ENCODE measurements at regions not wholly inside any gene's neighbourhood (a gene's known extent, or its start where the extent isn't known, plus 50 kb on each side); places are given as distances from the start of the nearest gene placed in this dataset.

GRCh38 chr13:76406243-76406642 is 480.0 kb downstream of the KCTD12 start:
- no peak for DNase-seq (ENCODE audit: low read depth in 1 of 2, low spot score in 1 of 2)
- H3K27ac ChIP-seq (replicated peaks) = no peak overlapping the region
- H3K4me3 ChIP-seq (replicated peaks; ENCODE audit: insufficient read depth, low read length) = no peak overlapping the region
- H3K27me3 ChIP-seq (ENCODE audit: insufficient read depth, poor library complexity, severe bottlenecking) = no peaks in the 10 kb centered on the region
- TF ChIP-seq GABPA (IDR thresholded peaks at IDR 0.05; ENCODE audit: low read depth) (no peak), CTCF (IDR thresholded peaks at IDR 0.05; ENCODE audit: insufficient read depth, low read length) (no peak)

GRCh38 chr13:76398425-76398824 is 487.8 kb downstream of the KCTD12 start:
- no peaks in the 10 kb centered on the region for H3K27me3 ChIP-seq (ENCODE audit: insufficient read depth, poor library complexity, severe bottlenecking)
- no peak overlapping the region for H3K27ac ChIP-seq (replicated peaks)
- no peak overlapping the region for H3K4me3 ChIP-seq (replicated peaks; ENCODE audit: insufficient read depth, low read length)
- TF ChIP-seq REST (IDR thresholded peaks at IDR 0.05; ENCODE audit: insufficient replicate concordance, low read depth) (no peak), POLR2AphosphoS5 (IDR thresholded peaks at IDR 0.05; ENCODE audit: low read depth) (no peak), SPI1 (IDR thresholded peaks at IDR 0.05; ENCODE audit: borderline replicate concordance, low read depth) (no peak), CTCF (IDR thresholded peaks at IDR 0.05; ENCODE audit: insufficient read depth, low read length) (no peak), GABPA (IDR thresholded peaks at IDR 0.05; ENCODE audit: low read depth) (no peak)
- no peak for DNase-seq (ENCODE audit: low read depth in 1 of 2, low spot score in 1 of 2)

GRCh38 chr13:76397413-76397812 is 488.8 kb downstream of the KCTD12 start:
- no peaks in the 10 kb centered on the region for H3K27me3 ChIP-seq (ENCODE audit: insufficient read depth, poor library complexity, severe bottlenecking)
- DNase-seq (ENCODE audit: low read depth in 1 of 2, low spot score in 1 of 2) = no peak
- TF ChIP-seq CTCF (IDR thresholded peaks at IDR 0.05; ENCODE audit: insufficient read depth, low read length) (no peak), REST (IDR thresholded peaks at IDR 0.05; ENCODE audit: insufficient replicate concordance, low read depth) (no peak), SPI1 (IDR thresholded peaks at IDR 0.05; ENCODE audit: borderline replicate concordance, low read depth) (no peak), GABPA (IDR thresholded peaks at IDR 0.05; ENCODE audit: low read depth) (no peak), POLR2AphosphoS5 (IDR thresholded peaks at IDR 0.05; ENCODE audit: low read depth) (no peak)
- no peak overlapping the region for H3K4me3 ChIP-seq (replicated peaks; ENCODE audit: insufficient read depth, low read length)
- no peak overlapping the region for H3K27ac ChIP-seq (replicated peaks)

GRCh38 chr13:76389321-76389720 is 496.9 kb downstream of the KCTD12 start:
- Histone ChIP-seq H3K27me3 (ENCODE audit: insufficient read depth, poor library complexity, severe bottlenecking) (no peaks in the 10 kb centered on the region), H3K4me3 (replicated peaks; ENCODE audit: insufficient read depth, low read length) (no peak overlapping the region), H3K27ac (replicated peaks) (no peak overlapping the region)
- no peak for DNase-seq (ENCODE audit: low read depth in 1 of 2, low spot score in 1 of 2)
- TF ChIP-seq REST (IDR thresholded peaks at IDR 0.05; ENCODE audit: insufficient replicate concordance, low read depth) (no peak), CTCF (IDR thresholded peaks at IDR 0.05; ENCODE audit: insufficient read depth, low read length) (no peak), SPI1 (IDR thresholded peaks at IDR 0.05; ENCODE audit: borderline replicate concordance, low read depth) (no peak), GABPA (IDR thresholded peaks at IDR 0.05; ENCODE audit: low read depth) (no peak), POLR2AphosphoS5 (IDR thresholded peaks at IDR 0.05; ENCODE audit: low read depth) (no peak)
